ENCODE measurements at regions not wholly inside any gene's neighbourhood (a gene's known extent, or its start where the extent isn't known, plus 50 kb on each side); places are given as distances from the start of the nearest gene placed in this dataset.

- no peak for TF ChIP-seq CTCF (IDR thresholded peaks at IDR 0.05)
- no peak for TF ChIP-seq POLR2A (IDR thresholded peaks at IDR 0.05)
- intact Hi-C loops (cut with DNase I), result no loop called here
- Histone ChIP-seq H3K9me3 (no peaks in the 10 kb centered on the region), H3K4me1 (peaks cover 0 to 14% (median 4%) of the 10 kb centered on the region in 12 donors), H3K27me3 (no peaks in the 10 kb centered on the region), H3K27ac (no peak overlapping the region), H3K36me3 (no peaks in the 10 kb centered on the region), H3K4me3 (no peak overlapping the region)
- no peak for DNase-seq
- no peak for ATAC-seq
- 85 to 93% (median 92%) methylated on average over 17 to 20 of the region's 20 CpGs for WGBS, 4 donors
These were observed 50.3 kb upstream of the TCF20 start for GRCh38 chr22:42320443-42321416.
